NCI-H146 treated with DMSO at 0.1 percent for 48 hours (cell line): ENCODE measurements at regions not wholly inside any gene's neighbourhood (a gene's known extent, or its start where the extent isn't known, plus 50 kb on each side); places are given as distances from the start of the nearest gene placed in this dataset.

Source experiments
- DNase-seq: peaks from one replicate; lab custom pipeline; 2025; ENCODE audit not compliant: unreplicated experiment; lab: John Stamatoyannopoulos, UW

GRCh38 chr1:90782046-90782445 lies 64.9 kb upstream of the BARHL2 start:
- no peak for DNase-seq

GRCh38 chr1:90781534-90781933 lies 64.4 kb upstream of the BARHL2 start:
- DNase-seq: no peak

GRCh38 chr1:90780981-90781380 lies 63.9 kb upstream of the BARHL2 start:
- DNase-seq: no peak

DNA sequence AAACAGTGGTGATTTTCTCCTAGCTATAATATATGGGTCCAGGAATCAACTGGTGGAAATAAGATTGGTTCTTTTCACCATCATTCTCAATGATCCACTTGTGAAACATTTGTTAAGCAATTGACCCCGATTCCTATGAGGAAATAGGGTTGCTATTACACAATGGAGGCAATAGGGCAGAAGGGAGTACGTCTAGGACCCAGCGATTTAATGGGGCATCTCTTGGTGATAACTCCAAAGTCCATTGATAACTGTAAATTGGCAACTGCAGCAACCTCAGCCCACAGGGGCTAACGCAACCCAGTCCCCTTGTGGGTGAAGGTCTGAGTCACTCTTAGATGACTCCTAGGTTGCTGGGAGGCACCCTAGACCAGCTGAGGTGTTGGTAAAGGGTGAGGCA lies 62.5 kb upstream of the BARHL2 start:
- DNase-seq: no peak

DNA sequence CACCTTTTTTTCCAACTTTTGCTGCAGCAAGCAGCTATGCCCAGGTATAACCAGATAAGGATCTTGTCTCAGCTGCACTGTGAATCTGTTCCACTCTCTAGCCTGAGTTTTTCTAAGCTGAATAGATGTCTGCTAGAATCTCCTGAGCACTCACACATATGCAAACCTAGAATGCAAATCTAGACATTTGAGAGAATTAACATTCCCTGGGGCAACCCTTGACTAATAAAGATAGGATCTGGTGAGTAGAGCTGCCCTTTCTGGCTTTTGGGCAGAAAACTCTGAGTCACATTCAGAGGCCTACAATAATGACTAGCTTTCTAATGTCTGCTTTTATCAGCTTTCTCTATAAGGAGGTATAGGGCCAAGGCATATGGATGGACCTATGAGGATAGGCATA lies 61.4 kb upstream of the BARHL2 start:
- DNase-seq: no peak

DNA sequence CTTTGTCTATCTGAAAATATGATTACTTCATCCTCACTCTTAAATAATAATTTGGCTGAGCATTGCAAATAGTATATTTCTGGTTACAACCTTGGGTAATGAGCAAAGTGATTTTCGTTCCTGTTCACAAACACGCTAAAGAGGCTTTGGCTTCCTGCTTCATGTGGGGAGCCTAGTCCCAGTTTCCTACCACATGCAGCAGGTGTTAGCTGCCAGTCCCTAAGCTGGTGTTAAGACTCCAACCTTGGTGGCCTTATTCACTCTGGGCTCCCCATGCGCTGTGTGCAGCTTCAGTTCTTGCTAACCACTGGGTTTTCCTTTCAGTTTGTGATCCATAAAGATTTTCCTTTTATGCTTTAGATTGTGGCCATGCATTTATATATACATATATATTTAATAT lies 56.7 kb upstream of the BARHL2 start:
- DNase-seq: no peak

GRCh38 chr1:90768826-90769225 lies 51.7 kb upstream of the BARHL2 start:
- DNase-seq: no peak

- no peak for DNase-seq
Observed at GRCh38 chr1:90768098-90768497, 51.0 kb upstream of the BARHL2 start.
